ENCODE measurements at regions not wholly inside any gene's neighbourhood (a gene's known extent, or its start where the extent isn't known, plus 50 kb on each side); places are given as distances from the start of the nearest gene placed in this dataset.

GRCh38 chr4:122205687-122206086 is 53.6 kb downstream of the BLTP1 start:
- TF ChIP-seq POLR2A (IDR thresholded peaks at IDR 0.05) (no peak), CTCF (IDR thresholded peaks at IDR 0.05) (no peak)
